ENCODE measurements at regions not wholly inside any gene's neighbourhood (a gene's known extent, or its start where the extent isn't known, plus 50 kb on each side); places are given as distances from the start of the nearest gene placed in this dataset.
A peak's percentile ranks its signal among the peaks of the same experiment; 100 is the strongest.

DNA sequence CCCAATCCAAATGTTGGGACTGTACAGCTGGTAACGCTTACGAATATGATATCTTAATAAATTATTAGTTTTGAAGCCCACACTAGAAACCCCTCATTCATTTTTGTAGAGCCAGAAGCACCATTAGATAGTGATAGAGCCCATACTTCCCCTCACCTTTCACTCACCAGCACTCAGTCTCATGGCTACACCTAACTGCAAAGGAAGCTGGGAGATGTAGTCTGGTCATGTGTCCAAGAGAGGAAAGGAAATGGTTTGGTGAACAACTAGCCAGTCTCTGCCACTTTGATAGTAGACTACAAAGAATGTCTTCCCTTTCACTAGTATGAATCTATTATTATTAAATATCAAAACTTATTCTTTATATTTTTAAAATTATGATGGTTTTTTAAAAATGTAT lies 77.1 kb upstream of the EGFL6 start:
- no peak for DNase-seq (ENCODE audit: low spot score)
- TF ChIP-seq, protein P1, sequence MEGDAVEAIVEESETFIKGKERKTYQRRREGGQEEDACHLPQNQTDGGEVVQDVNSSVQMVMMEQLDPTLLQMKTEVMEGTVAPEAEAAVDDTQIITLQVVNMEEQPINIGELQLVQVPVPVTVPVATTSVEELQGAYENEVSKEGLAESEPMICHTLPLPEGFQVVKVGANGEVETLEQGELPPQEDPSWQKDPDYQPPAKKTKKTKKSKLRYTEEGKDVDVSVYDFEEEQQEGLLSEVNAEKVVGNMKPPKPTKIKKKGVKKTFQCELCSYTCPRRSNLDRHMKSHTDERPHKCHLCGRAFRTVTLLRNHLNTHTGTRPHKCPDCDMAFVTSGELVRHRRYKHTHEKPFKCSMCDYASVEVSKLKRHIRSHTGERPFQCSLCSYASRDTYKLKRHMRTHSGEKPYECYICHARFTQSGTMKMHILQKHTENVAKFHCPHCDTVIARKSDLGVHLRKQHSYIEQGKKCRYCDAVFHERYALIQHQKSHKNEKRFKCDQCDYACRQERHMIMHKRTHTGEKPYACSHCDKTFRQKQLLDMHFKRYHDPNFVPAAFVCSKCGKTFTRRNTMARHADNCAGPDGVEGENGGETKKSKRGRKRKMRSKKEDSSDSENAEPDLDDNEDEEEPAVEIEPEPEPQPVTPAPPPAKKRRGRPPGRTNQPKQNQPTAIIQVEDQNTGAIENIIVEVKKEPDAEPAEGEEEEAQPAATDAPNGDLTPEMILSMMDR (IDR thresholded peaks at IDR 0.05; ENCODE audit: extremely low read depth, insufficient read depth, missing control alignments) = no peak
- in situ Hi-C loops (cut with MboI; ENCODE audit: low pct_unique_long_range_greater_than_20kb, low sequenced_read_pairs, unreplicated experiment) = loop anchor here (10.0 to 25.0 kb wide), 2 partner anchors 537 to 680 kb away; no protein-coding TSS in a partner anchor

DNA sequence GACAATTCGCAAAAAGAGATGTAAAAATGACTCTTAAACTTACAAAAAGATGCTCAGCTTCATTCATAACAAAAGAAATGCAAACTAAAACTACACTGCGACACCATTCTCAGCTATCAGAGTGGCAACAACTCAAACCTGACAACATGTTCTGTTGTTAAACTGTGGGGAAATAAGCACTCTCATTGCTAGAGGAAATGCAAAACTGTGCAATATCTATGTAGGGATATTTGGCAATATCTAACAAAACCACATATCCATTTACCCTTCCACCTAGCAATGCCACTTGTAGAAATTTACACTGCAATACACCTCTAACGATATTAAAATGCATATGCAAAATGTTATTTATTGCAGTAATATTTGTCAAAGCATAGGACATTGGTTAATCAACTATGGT lies 78.3 kb upstream of the EGFL6 start:
- DNase-seq (ENCODE audit: low spot score) = no peak
- TF ChIP-seq, protein P1 (IDR thresholded peaks at IDR 0.05; ENCODE audit: extremely low read depth, insufficient read depth, missing control alignments) = no peak
- in situ Hi-C loops (cut with MboI; ENCODE audit: low pct_unique_long_range_greater_than_20kb, low sequenced_read_pairs, unreplicated experiment) = loop anchor here (10.0 to 25.0 kb wide), 2 partner anchors 536 to 679 kb away; no protein-coding TSS in a partner anchor

DNA sequence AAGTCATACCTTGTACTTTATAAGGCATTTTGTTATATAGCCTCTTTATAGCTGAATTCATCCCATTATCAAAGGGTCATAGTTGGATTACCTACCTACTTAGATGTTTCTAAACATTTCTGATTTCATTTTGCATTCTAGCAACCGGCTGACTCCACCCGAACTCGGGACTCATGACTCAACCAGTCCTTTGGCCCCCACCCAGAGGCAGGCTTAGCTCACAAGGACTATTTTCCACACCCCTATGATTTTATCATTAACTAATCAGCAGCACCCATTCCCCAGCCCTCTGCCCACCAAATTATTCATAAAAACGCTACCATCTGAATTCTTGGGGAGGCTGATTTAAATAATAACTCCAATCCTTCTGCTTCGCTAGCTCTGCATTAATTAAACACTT lies 79.9 kb upstream of the EGFL6 start:
- no peak for DNase-seq (ENCODE audit: low spot score)
- in situ Hi-C loops (cut with MboI; ENCODE audit: low pct_unique_long_range_greater_than_20kb, low sequenced_read_pairs, unreplicated experiment) = loop anchor here (10.0 to 25.0 kb wide), 3 partner anchors 235 to 677 kb away; no protein-coding TSS in a partner anchor
- TF ChIP-seq, protein P1 (IDR thresholded peaks at IDR 0.05; ENCODE audit: extremely low read depth, insufficient read depth, missing control alignments) = no peak

DNA sequence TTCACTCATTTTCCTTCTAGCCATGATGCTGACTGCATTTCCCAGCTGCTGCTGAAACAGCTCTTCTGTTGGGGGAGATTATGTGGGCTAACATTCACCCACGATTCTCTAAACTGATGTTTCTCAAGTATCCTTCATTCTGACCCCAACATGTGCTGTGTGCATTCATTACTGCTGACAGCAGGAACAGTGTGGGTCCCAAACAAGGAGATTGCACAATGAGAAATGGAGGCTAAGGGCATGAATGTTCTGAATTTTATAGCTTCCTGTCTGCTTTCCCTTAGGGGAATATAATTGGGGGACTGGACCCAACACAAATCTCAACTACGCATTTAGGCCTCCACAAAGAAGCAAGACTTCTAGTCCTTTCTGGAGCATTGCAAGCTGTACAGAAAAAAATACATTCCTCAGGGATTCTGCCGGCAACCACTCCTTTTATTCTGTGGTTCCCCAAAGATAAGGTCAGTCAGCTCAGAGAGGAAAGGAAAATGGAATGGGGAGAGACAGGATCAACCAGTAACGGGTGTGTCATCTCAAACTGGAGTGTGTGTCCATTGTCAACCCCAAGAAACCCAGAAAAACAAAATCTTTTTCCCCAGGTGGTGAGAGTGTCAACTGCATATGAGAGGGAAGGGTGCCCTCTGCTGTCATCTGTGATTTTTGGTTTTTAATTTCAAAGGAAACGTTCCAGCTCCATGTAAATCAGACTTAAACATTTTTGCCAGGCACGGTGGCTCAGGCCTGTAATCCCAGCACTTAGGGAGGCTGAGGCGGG lies 81.5 kb upstream of the EGFL6 start:
- DNase-seq (ENCODE audit: low spot score) = peak; percentile 60
- in situ Hi-C loops (cut with MboI; ENCODE audit: low pct_unique_long_range_greater_than_20kb, low sequenced_read_pairs, unreplicated experiment) = loop anchor here (10.0 to 25.0 kb wide), 3 partner anchors 233 to 676 kb away; no protein-coding TSS in a partner anchor
- TF ChIP-seq, protein P1 (IDR thresholded peaks at IDR 0.05; ENCODE audit: extremely low read depth, insufficient read depth, missing control alignments) = peak; percentile 65

DNA sequence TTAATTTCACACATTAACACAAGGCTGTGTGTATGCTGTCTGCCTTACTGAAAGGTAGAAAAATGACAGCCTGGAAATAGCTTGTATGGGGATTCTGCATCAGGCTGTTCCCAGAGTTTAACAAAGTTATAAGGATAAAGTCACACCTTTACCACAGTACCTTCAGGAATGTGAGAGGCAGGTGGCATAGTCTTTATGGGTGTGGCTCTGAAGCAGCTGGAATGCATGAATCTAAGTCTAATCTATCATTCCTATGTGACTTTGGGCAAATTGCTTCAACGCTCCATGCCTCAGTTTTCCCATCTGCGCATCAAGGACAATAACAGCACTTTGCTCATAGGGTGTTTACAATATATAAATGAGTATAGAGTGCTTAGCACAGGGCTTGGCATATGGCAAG lies 84.2 kb upstream of the EGFL6 start:
- TF ChIP-seq, protein P1 (IDR thresholded peaks at IDR 0.05; ENCODE audit: extremely low read depth, insufficient read depth, missing control alignments) = no peak
- no peak for DNase-seq (ENCODE audit: low spot score)
- in situ Hi-C loops (cut with MboI; ENCODE audit: low pct_unique_long_range_greater_than_20kb, low sequenced_read_pairs, unreplicated experiment) = loop anchor here (10.0 to 25.0 kb wide), 3 partner anchors 230 to 673 kb away; no protein-coding TSS in a partner anchor

DNA sequence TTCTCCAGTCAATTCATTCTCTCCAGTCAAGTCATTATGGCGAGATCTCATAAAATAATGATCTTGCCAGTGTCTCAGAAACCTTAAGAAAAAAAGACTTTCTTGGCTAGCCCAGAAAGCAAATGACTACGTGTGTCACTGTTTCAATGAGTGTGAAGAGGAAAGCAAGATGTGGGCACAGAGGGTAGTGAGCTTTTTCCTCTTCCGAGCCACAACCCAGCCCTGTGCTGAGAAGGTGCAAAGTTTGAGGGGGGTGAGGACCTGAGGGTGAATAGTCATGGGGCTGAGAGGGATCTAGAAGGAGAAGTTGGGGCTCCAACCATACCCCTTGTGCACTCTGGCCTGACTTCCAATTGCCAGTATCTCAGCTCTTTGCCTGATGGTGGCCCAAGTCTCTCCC lies 85.6 kb upstream of the EGFL6 start:
- in situ Hi-C loops (cut with MboI; ENCODE audit: low pct_unique_long_range_greater_than_20kb, low sequenced_read_pairs, unreplicated experiment) = loop anchor here (10.0 to 25.0 kb wide), 3 partner anchors 229 to 671 kb away; no protein-coding TSS in a partner anchor
- no peak for DNase-seq (ENCODE audit: low spot score)
- TF ChIP-seq, protein P1 (IDR thresholded peaks at IDR 0.05; ENCODE audit: extremely low read depth, insufficient read depth, missing control alignments) = no peak
